IPS-18c (cell line): ENCODE measurements at regions not wholly inside any gene's neighbourhood (a gene's known extent, or its start where the extent isn't known, plus 50 kb on each side); places are given as distances from the start of the nearest gene placed in this dataset.

Source experiments
- H3K4me3 ChIP-seq: 2 replicates; pipeline ENCODE4 v1.7.0; 2013; ENCODE audit warnings: low read depth, mild to moderate bottlenecking, low read length, moderate library complexity; ENCODE audit not compliant: insufficient read depth
- H3K9me3 ChIP-seq: one replicate; pipeline ENCODE4 v1.6.1; 2013; ENCODE audit warnings: mild to moderate bottlenecking, low read length, moderate library complexity; ENCODE audit not compliant: control insufficient read depth, insufficient read depth

DNA sequence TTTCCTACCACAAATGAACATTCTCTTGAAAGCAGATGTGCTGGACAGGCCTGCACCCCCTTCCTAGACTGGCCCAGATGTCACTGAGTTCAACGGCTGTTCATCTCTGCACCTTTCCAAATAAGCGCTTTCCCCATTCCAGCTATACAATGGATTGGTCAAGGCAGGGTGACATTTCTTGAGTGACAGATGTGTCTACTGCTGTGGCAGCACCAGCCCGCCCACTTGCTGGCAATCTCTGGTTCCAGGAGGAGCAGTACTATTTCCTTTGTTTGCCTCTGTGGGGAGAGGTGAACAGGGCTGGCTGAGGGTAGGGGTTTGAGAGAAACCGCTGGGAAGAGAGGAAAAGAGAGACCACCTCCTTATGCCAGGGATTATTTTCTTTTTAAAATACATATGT lies 269.5 kb upstream of the POU3F3 start:
- Histone ChIP-seq H3K9me3 (peaks cover 5% of the 10 kb centered on the region), H3K4me3 (no peak overlapping the region)

GRCh38 chr2:104595576-104595975 lies 258.3 kb upstream of the POU3F3 start:
- Histone ChIP-seq H3K4me3 (no peak overlapping the region), H3K9me3 (no peaks in the 10 kb centered on the region)

DNA sequence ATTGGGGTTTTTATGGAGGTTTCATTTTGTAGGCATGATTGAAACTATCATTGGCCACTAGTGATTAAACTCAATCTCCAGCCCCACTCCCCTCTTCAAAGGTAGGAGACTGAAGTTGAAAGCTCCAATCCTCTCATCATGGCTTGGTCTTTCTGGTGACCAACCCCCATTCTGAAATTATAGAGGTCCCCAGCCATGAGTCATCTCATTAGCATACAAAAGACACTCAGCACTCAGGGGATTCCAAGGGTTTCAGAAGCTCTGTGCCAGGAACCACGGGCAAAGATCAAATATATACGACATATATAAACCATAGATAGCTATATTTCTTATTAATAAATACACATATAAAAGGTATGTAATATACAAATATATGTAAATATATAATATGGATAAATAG lies 256.0 kb upstream of the POU3F3 start:
- Histone ChIP-seq H3K9me3 (no peaks in the 10 kb centered on the region), H3K4me3 (no peak overlapping the region)

GRCh38 chr2:104598636-104599035 lies 255.3 kb upstream of the POU3F3 start:
- Histone ChIP-seq H3K9me3 (no peaks in the 10 kb centered on the region), H3K4me3 (no peak overlapping the region)

DNA sequence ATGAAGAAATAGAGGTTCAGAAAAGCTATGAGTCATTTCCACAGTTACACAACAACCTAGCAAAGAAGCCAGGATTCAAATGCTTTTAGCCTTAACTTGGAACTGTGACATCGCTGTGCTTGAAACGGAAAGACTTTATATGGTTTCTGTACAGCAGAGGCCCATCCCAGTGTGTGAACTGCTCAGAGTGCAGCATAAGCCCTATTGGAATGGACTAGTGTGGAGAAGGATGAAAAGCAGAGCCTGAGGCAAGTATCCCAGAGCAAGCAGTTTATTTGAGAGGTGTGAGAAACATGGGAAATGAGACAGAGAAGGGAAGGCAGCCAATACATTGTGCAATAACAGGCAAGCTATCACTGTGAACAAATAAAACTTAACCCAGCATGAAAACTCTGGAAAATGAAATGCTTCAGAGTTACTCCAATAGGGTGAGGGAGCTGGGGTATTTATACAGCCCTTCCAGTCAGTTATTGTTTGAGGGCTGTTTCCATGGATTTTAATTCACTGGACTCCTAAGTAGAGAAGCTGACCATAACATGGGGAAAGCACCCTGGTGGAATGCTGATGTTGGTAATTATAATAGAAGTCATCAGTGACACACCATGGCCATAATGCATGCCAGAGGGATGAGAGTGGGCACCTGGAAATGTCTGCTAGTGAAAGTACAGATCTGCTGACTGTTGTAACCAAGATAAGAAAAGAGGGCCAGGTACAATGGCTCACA lies 254.0 kb upstream of the POU3F3 start:
- Histone ChIP-seq H3K4me3 (no peak overlapping the region), H3K9me3 (no peaks in the 10 kb centered on the region)

GRCh38 chr2:104606056-104606455 lies 247.9 kb upstream of the POU3F3 start:
- no peak overlapping the region for H3K4me3 ChIP-seq
- H3K9me3 ChIP-seq, result no peaks in the 10 kb centered on the region

GRCh38 chr2:104616856-104617255 lies 237.1 kb upstream of the POU3F3 start:
- Histone ChIP-seq H3K9me3 (no peaks in the 10 kb centered on the region), H3K4me3 (no peak overlapping the region)

DNA sequence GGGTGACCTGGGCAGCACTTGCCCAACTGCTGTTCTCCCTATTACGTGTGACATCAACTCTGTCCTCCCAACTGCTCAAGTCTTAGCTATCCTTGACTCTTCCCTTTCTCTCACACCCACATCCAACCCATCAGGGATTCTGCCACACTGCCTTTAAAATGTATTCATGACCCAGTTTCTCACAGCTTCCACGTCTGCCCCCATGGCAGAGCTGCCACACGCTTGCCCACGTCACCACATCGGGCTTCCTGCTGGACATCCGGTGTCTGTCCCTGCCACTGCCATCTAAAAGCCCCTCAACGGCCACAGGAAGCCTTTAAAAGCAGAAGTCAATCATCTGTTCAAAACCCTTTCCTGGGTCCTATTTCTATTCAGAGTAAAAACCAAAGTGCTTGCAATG lies 233.1 kb upstream of the POU3F3 start:
- no peak overlapping the region for H3K4me3 ChIP-seq
- no peaks in the 10 kb centered on the region for H3K9me3 ChIP-seq

- H3K9me3 ChIP-seq, result no peaks in the 10 kb centered on the region
- H3K4me3 ChIP-seq, result no peak overlapping the region
Measured at GRCh38 chr2:104635608-104636007, 218.3 kb upstream of the POU3F3 start.

GRCh38 chr2:104638190-104638858 lies 215.6 kb upstream of the POU3F3 start:
- H3K4me3 ChIP-seq, result no peak overlapping the region

DNA sequence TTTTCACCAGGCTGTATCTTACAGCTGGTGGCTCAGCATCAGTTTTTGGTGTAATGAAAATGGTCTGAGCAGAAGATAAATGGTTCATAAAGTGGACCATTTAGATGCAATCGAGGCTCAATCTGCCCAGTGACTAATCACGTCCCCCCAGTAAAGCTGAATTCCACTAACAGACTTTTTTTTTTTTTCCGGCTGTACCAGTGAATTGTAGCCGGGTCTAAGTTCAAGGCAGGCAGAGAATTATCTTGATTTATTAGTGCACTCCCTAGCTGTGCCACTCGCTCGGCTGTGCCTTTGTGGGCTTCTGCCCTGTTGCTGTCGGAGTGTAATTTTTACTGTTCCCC lies 215.1 kb upstream of the POU3F3 start:
- no peak overlapping the region for H3K4me3 ChIP-seq
- no peaks in the 10 kb centered on the region for H3K9me3 ChIP-seq

More at GRCh38 chr2:104638190-104638858, 215.6 kb upstream of the POU3F3 start:
- no peaks in the 10 kb centered on the region for H3K9me3 ChIP-seq

- no peak overlapping the region for H3K4me3 ChIP-seq
- H3K9me3 ChIP-seq, result no peaks in the 10 kb centered on the region
Measured at GRCh38 chr2:104641786-104642185, 212.1 kb upstream of the POU3F3 start.

- H3K9me3 ChIP-seq, result no peaks in the 10 kb centered on the region
- H3K4me3 ChIP-seq, result no peak overlapping the region
Measured at GRCh38 chr2:104648376-104648775, 205.5 kb upstream of the POU3F3 start.

GRCh38 chr2:104649866-104650265 lies 204.0 kb upstream of the POU3F3 start:
- no peak overlapping the region for H3K4me3 ChIP-seq

DNA sequence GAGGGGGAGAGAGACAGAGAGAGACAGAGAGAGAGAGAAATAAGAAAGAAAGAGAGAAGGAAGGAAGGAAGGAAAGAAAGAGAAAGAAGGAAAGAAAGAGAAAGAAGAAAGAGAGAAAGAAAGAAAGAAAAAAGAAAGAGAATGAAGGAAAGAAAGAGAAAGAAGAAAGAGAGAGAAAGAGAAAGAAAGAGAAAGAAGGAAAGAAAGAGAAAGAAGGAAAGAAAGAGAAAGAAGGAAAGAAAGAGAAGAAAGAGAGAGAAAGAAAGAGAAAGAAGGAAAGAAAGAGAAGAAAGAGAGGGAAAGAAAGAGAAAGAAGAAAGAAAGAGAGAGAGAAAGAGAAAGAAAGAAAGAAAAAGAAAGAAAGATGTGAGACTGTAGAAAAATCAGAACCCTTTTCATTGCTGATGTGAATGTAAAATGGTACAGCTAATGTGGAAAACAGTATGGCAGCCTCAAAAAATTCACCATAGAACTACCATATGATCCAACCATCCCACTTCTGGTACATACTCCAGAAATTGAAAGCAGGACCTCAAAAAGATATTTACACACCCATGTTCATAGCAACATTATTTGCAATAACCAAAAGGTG lies 203.4 kb upstream of the POU3F3 start:
- H3K4me3 ChIP-seq, result no peak overlapping the region

More at GRCh38 chr2:104649866-104650265, 204.0 kb upstream of the POU3F3 start:
- H3K9me3 ChIP-seq, result no peaks in the 10 kb centered on the region

DNA sequence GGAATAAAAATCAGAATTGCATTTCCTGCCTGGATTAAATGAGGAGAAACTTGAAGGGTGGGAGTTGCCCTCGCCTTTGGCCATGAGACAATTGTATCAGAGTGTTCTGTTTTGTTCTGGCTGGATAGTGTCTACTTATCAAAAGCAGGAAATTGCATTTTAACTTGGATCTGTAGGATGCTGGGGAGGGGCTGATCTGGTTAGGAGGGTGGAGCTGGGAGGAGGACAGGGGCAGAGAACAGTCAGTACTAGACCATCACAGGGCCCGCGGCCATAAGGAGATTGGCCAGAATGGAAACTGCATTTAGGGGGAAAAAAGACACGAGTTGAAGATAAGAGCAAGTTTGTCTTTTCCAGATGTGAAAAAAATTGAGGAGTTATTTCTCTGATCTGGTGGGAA lies 199.1 kb upstream of the POU3F3 start:
- Histone ChIP-seq H3K9me3 (no peaks in the 10 kb centered on the region), H3K4me3 (no peak overlapping the region)

More for the DNA sequence above, 203.4 kb upstream of the POU3F3 start:
- no peaks in the 10 kb centered on the region for H3K9me3 ChIP-seq

DNA sequence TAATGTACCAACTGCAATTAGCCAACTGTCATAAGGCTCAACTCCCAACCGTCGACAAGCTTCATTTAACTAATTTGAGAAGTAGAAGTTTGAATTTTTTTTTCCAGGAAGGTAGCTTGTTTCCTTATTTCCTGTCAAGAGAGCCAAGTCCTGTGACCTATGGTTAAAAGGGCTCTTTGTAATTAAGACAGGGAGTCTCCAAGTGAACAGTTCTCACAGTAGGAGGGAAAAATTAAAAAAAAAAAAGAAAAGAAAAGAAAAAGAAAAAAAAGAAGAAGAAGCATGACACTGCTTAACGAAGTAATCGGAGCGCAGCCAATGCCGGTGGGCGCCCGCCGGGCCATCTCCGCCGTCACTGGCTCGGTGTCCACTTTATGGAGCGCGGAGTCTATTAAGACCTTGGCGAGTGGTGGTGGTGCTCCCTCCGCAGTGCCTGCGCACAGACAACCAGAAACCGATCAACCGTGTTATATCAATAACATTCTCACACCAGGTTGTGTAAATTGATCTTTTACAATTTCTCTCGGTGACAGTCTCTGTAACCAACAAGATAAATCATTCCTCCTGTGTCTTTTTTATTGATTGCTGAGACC lies 197.2 kb upstream of the POU3F3 start:
- no peak overlapping the region; the same call in 1 of the 2 replicates for H3K4me3 ChIP-seq

More for the DNA sequence above, 197.2 kb upstream of the POU3F3 start:
- no peaks in the 10 kb centered on the region for H3K9me3 ChIP-seq
